Activated naive CD4-positive, alpha-beta T cell treated with anti-CD3 and anti-CD28 coated beads, Interleukin-2, amount 50 U/mL, for 72 hours (primary cell): ENCODE measurements at regions not wholly inside any gene's neighbourhood (a gene's known extent, or its start where the extent isn't known, plus 50 kb on each side); places are given as distances from the start of the nearest gene placed in this dataset.
"Not testable (repeated sequence)": the region's sequence is repeated elsewhere in the genome, so short reads cannot be mapped to it uniquely, and the experiment has no call there.

Experiments
- ATAC-seq, 2 donors: fragments of 150-1000 bp; cut with Tn5 transposase; 2 replicates each; pipeline ENCODE4 v1.10.0; 2021; ENCODE audit warnings: mild to moderate bottlenecking in 2 of 2, moderate library complexity in 2 of 2
- DNase-seq, 2 donors: peaks; one replicate each; pipeline ENCODE4 v3.0.0; 2021 to 2022; ENCODE audit warnings: low spot score in 2 of 2
- H3K27ac Mint-ChIP-seq, 2 donors: one replicate each; pipeline ENCODE4 v1.8.0; 2022; ENCODE audit warnings: mild to moderate bottlenecking in 2 of 2, mixed read lengths in 2 of 2
- H3K36me3 Mint-ChIP-seq, 2 donors: one replicate each; pipeline ENCODE4 v1.8.0; 2022; ENCODE audit warnings: mixed read lengths in 2 of 2
- H3K9me3 Mint-ChIP-seq, 2 donors: one replicate each; pipeline ENCODE4 v1.8.0; 2022; ENCODE audit warnings: mixed read lengths in 2 of 2

DNA sequence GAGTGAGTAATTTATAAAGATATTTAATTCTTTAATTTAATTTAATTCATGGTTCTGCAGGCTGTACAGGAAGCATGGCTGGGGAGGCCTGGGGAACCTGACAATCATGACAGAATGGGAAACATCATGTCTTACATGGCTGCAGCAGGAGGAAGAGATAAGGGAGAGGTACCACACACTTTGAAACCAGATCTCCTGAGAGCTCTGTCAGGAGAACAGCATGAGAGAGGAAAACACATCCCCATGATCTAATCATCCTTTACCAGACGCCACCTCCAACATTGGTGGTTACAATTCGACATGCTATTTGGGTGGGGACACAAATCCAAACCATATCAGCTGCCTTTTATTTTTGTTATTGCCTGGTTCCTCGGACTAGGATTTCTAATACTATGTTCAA, 928.6 kb downstream of the TMEM121 start:
- Mint-ChIP-seq H3K9me3 (no peaks in the 10 kb centered on the region), H3K27ac (no peak overlapping the region), H3K36me3 (no peaks in the 10 kb centered on the region)
- ATAC-seq, result no peak
- no peak for DNase-seq

DNA sequence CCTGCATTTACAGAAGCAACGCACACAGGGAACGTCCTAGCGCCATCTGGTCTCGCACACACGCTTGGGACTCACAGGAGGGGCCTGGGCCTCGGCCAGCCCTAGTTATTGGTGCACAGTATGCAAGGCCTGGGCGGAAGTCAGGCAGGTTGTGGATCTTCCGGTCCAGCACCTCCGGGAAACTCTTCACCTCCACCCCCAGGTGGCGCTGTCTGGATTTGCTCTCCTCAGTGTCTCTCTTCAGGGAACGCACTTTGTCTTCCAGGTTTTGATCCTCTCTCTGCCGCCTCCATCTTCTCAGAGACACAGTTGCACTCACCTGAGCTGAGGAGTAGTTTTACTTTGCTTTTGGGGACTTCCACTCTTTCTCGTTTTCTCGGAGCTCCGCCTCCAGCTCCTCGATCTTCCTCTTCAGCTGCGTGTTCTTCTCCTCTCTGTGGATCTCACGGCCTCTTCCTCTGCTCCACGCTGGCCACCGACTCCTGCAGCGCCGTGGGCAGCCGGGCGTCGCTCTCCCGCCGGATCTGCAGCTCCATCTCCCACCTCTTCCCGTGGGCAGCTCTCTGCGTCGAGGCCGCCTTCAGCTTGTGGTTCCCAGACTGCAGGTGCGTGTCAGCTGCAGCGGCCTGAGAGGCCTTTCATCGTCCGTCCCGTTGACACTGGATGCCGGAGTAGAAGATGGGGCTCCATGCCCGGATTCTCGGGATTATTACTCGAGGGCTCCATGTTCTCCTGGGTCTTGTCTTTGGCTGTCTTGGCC, 933.8 kb downstream of the TMEM121 start:
- peak in 1 of 2 donors; percentile 77 for ATAC-seq
- peak in 1 of 2 donors; percentile 55 for DNase-seq
- Mint-ChIP-seq H3K27ac (no peak overlapping the region), H3K9me3 (no peaks in the 10 kb centered on the region), H3K36me3 (no peaks in the 10 kb centered on the region)

DNA sequence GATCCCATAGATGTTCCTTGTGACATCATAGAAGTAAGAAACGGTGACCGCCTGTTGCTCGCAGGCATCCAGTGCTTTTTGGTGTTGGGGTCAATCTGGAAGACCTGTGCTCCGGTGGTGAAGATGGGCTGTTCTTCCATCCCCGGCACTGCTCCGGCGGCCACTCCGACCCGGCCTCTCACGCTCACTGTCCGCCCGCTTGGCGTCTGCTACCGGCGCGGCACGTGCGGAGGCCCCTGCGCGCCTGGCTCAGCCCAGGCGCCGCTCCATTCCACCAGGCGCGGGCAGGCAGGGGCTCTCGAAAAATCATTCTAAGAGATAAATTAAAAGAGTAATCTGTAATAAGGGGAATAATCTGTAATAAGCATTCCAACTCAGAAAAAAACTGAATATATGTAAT, 934.5 kb downstream of the TMEM121 start:
- ATAC-seq (no peak), DNase-seq (no peak)
- Mint-ChIP-seq H3K36me3 (no peaks in the 10 kb centered on the region), H3K27ac (no peak overlapping the region), H3K9me3 (no peaks in the 10 kb centered on the region)

DNA sequence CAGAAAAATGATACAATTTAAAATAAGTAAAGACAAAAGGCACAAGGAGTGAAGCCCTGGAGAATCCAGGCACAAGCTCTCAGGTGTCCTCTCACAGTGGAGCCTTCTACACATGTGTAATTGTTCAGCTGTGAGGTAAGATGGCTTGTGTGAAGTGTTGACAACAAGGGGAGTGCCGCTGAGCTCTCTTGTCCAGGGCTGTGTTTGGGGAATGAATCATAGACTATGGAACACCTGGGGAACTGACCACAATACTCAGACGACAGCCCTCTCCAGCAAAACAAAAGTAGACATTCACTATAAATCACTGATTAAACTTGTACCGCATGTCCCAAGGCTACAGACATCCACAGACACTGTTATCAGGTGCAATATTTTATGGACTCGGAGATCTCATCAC, 940.1 kb downstream of the TMEM121 start:
- not testable (repeated sequence) for H3K36me3 Mint-ChIP-seq, DNase-seq, H3K27ac Mint-ChIP-seq, H3K9me3 Mint-ChIP-seq
- ATAC-seq, result peak; percentile 57 to 62

DNA sequence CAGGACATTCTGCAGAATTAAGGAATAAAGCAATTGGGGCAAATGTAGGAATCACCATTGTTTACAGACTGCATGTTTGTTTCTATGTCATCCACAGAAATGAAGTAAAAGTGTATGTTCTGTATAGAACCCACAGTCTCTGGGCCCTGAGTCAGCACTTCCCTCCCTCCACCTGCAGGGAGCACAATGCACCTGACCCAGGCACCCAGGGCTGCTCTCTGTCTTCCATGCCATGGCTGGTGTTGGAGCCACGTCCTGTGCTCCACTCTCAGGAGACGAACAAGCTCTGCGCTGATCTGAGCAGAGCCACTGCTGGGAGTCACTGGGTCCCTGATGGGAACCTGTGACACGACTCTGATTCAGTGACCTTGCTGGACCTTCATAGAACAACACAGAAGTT, 942.5 kb downstream of the TMEM121 start:
- not testable (repeated sequence) for DNase-seq, H3K27ac Mint-ChIP-seq, H3K36me3 Mint-ChIP-seq, H3K9me3 Mint-ChIP-seq
- peak; percentile 62 to 71 for ATAC-seq

DNA sequence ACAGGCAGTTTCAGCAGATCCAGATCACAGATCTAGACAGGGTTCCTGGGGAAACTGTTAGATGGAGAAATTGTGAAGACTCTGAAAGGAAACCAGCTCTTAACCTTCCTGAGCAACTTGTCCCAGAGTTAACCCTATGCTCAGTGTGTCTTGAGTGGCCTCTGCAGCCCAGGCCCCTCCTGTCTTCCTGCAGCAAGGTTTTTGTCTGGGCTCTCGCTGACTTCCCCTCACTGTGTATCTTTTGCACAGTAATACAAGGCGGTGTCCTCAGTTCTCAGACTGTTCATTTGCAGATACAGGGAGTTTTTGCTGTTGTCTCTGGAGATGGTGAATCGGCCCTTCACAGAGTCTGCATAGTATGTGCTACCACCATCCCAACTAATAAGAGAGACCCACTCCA, 943.6 kb downstream of the TMEM121 start:
- ATAC-seq, result peak in 1 of 2 donors; percentile 44
- DNase-seq, H3K36me3 Mint-ChIP-seq, H3K9me3 Mint-ChIP-seq: not testable (repeated sequence)
- peak overlapping the region in 1 of 2 donors; percentile 5 for H3K27ac Mint-ChIP-seq

DNA sequence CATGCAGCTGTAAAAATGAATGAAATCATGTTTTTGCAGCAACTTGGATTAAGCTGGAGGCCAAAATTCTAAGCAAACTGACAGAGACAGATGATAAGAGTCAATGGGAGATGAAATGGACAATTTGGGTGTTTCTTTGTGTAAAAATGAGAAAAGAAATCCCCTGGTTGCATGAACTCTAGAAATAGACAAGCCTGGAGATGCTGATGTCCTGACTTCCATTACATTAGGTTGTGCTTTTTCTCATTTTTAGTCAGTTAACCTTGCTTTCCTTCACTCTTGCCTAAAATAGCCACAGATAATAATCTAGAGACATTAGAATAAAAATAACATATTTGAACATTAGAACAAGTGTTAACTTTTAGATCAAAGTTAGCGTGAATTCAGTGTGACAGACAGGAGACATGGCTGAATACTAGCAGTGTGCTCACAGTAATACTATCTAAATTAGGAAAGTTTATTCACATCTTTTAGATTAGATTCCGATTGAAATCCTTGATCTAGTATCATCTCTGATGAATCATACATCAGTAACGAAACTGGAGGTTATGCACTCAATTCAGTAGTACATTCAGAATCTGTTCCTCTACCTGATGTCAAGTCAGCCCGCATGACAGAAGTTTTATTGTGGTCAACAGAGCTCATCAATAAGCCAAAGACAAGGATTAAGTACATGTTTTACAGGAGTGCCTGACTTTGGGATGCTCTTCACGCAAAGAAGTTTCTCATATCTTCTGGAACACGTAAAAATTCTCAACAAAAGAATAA, 948.1 kb downstream of the TMEM121 start:
- ATAC-seq, result peak; percentile 83 to 86
- peak overlapping the region; percentile 14 to 72 for H3K27ac Mint-ChIP-seq
- H3K36me3 Mint-ChIP-seq, H3K9me3 Mint-ChIP-seq, DNase-seq: not testable (repeated sequence)

DNA sequence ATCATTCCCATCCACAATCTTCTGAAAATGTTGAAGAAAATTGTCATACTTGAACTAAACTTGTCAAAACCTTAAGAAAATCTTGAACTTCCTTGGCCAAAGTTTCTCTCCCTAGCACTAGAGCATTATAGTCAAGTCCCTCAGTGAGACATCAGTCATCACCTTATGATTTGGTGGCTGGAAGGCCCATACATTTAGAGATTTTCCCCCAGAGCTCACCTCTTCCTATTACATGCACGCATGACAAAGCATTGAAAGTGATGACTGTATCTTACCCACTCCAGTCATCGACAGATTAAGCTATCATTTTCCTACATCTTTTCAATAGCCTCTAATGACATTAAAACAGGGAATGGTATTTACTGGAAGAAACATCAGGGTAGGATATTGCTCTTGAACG, 948.8 kb downstream of the TMEM121 start:
- not testable (repeated sequence) for DNase-seq, H3K9me3 Mint-ChIP-seq, H3K36me3 Mint-ChIP-seq
- peak overlapping the region in 1 of 2 donors; percentile 72 for H3K27ac Mint-ChIP-seq
- peak; percentile 86 to 87 for ATAC-seq

DNA sequence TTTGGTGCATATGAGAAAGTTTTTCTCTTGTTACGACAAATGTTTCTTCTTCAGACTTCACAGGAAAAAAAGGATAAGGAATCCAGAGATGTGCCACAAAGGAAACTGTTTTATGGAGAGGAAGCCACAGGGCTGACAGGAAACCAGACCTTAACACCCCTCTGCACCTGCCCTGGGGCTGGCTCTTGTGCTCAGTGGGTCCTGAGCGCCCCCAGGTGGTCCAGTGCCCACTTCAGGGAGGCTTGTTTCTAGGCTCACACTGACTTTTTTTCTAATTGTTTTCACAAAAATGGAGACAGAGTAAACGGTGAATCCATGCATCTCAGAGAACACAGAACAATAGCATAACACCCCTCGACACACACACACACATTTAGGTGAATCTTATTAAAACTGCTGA, 951.2 kb downstream of the TMEM121 start:
- not testable (repeated sequence) for H3K27ac Mint-ChIP-seq, H3K9me3 Mint-ChIP-seq, DNase-seq, ATAC-seq, H3K36me3 Mint-ChIP-seq

DNA sequence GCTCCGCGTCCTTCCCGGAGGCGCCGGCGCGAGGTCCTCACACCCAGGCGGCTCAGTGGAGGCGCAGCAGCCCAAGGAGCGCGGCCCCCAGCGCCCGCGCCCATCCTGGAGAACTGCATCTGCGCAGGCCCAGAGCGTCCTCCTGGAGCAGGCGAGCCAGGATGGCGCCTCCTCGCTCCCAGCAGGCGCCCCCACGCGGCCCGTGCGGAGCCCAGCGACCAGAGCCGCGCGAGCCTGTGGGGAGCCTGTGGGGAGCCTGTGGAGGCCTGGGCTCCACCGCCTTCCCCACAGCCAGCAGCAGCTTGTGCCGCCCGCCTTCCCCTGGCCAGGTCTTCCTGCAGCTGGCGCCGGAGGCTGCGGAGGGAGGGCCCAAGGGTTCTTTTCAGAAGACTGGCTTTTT, 953.9 kb downstream of the TMEM121 start:
- DNase-seq, H3K36me3 Mint-ChIP-seq, H3K27ac Mint-ChIP-seq, H3K9me3 Mint-ChIP-seq: not testable (repeated sequence)
- ATAC-seq, result peak; percentile 57 to 72

DNA sequence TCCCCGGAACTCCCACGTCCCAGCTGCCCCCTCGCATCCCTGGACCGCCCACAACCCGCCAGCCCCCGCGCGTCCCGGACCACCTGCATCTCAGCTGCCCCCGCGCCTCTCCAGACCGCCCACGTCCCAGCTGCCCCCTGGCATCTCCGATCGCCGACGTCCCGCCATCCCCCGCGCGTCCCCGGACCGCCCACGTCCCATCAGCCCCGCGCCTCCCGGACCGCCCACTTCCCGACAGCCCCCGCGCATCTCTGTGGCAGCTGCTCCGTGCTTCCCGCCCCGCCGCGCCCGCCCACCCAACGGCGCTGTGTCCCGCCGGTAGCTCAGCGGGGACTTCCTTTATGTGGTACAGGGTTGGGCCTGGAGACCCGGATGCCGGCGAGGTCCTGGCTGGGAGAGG, 955.8 kb downstream of the TMEM121 start:
- not testable (repeated sequence) for H3K9me3 Mint-ChIP-seq, DNase-seq, ATAC-seq, H3K36me3 Mint-ChIP-seq, H3K27ac Mint-ChIP-seq

DNA sequence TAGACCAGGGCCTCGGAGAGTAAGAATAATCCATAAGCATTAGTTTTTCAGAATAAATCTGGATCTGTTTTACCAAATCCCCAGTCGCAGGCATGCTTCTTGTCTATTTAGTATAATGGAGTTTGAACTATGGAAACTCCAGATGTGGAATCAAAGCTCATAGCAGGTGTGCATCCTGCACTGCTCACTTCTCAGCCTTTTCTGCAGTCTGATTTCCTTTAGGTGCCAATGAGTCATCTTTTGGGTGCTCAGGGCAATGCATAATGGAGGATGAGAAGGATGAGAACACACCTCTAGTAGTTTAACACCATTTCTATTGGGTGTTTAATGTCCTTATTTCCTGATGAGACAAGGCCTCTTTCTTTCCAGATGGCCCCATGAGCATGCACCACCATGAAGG, 961.2 kb downstream of the TMEM121 start:
- DNase-seq (no peak), ATAC-seq (no peak)
- peak overlapping the region in 1 of 2 donors; percentile 55 for H3K27ac Mint-ChIP-seq
- H3K9me3 Mint-ChIP-seq, result no peaks in the 10 kb centered on the region
- H3K36me3 Mint-ChIP-seq, result no peaks in the 10 kb centered on the region

DNA sequence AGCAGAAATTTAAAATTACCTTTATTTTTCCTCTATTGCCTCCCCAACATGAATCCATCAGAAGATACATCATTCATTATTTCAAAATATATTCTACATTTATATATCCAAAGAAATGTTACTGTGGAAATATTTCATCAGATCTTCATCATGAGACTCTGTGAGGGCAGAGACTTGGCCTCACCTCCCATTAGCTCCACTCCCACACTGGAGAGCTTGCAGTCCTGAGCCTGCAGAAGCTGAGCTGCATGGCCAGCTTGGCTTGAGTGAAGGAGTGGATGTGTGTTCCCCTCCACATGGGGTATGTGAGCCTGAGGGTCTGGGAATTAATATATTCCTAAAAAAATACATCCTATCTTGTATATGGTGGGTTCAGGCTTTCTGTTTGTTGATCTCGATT, 961.9 kb downstream of the TMEM121 start:
- Mint-ChIP-seq H3K9me3 (no peaks in the 10 kb centered on the region), H3K27ac (peak overlapping the region in 1 of 2 donors; percentile 94), H3K36me3 (no peaks in the 10 kb centered on the region)
- ATAC-seq (no peak), DNase-seq (no peak)

DNA sequence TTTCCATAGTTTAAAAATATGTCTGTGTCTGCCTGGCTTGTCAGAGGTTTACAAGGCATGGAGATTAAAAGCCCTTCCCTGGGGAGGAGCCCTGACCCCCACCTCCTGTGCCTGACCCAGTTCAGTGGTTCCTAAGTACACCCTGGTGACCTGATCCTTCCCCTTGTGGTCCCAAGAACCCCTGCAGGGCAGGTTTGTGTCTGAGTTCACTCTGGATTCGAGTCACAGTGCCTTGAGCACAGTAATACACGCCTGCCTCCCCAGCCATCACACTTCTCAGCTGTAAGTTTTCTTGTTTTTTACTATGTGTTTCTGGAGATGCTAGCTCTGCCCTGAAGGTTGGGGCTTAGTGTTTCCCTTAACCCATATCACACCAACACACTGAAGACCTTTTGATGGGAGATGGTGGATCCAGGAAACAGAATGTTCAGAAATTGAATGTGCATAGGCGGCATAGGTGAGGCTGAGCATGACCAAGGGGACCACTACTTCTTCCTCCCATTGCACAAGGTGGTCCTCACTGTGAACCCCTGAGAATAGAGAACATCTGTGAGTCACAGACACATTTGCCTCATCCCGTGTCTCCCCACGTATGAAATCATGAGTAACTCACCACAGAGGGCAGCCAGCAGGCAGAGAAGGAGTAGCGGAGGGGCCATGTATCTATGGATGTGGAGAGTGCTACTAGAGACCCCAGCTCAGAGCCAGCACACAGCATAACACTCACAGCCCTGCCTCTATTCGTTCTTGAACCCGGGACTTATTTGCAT, 962.9 kb downstream of the TMEM121 start:
- DNase-seq (peak in 1 of 2 donors; percentile 65), ATAC-seq (peak; percentile 86 to 93)
- Mint-ChIP-seq H3K9me3 (no peaks in the 10 kb centered on the region), H3K36me3 (no peaks in the 10 kb centered on the region), H3K27ac (peak overlapping the region; percentile 17 to 94)

DNA sequence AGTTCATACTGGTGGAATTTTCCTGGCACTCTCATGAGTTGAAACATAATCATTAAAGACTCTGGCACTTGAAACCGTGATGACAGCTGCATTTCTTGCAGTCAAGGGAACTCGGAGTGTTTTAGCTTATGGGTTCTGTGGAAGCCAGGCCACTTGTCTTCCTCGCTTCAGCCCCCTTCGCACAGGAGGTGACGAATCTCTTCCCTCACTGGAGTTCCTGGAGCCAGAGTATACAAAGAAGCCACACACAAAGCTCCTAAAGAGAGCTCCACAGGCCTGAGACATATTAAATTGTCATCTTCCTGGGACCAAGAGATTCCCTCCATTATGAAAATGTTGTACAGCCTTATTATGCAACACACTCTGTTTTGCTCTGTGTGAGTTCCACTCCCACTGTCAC, 964.1 kb downstream of the TMEM121 start:
- H3K36me3 Mint-ChIP-seq, result no peaks in the 10 kb centered on the region
- H3K27ac Mint-ChIP-seq, result no peak overlapping the region
- no peak for DNase-seq
- no peaks in the 10 kb centered on the region for H3K9me3 Mint-ChIP-seq
- no peak for ATAC-seq

DNA sequence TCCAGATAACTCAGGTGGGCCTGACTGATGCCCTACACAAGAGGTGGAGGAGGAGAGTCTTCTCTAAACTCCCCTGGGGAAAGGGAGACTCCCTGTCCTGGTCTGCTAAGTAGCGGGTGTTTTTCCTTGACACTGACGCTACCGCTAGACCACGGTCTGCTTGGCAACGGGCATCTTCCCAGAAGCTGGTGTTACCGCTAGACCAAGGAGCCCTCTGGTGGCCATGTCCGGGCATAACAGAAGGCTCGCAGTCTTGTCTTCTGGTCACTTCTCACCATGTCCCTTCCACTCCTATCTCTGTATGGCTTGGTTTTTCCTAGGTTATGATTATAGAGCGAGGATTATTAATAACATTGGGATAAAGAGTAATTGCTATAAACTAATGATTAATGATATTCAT, 965.5 kb downstream of the TMEM121 start:
- no peak overlapping the region for H3K27ac Mint-ChIP-seq
- H3K9me3 Mint-ChIP-seq, result no peaks in the 10 kb centered on the region
- DNase-seq (no peak), ATAC-seq (no peak)
- H3K36me3 Mint-ChIP-seq, result no peaks in the 10 kb centered on the region
